ENCODE measurements at regions not wholly inside any gene's neighbourhood (a gene's known extent, or its start where the extent isn't known, plus 50 kb on each side); places are given as distances from the start of the nearest gene placed in this dataset.

DNA sequence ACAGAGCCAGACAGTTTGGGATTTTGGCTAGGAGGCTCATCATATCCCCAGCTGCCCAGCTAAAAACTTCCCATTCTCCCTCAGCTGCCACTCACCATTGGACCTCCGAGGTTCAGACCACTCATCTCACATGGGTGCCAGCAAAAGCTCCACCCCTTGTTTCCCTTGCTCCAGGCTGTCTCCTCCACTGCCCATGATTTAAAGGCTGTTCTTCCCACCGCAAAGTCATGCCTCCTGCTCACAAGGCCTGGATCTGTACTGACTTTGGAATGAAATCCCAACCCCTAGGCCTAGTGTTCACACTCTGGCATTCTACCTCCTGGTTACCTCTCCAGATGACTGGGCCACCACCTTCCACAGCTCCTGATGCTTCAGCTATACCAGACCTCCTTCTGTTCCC lies 142.2 kb upstream of the EOLA2 start:
- Histone ChIP-seq H3K4me3 (ENCODE audit: low read length in 2 of 2) (no peak overlapping the region), H3K36me3 (ENCODE audit: insufficient read depth, low read length) (no peaks in the 10 kb centered on the region), H3K4me1 (ENCODE audit: insufficient read depth, low read length) (no peaks in the 10 kb centered on the region), H3K27me3 (ENCODE audit: insufficient read depth, low read length) (no peaks in the 10 kb centered on the region), H3K27ac (ENCODE audit: low read depth, low read length) (no peak overlapping the region), H3K9me3 (ENCODE audit: control insufficient read depth in 1 of 2, low read length in 2 of 2) (no peaks in the 10 kb centered on the region)
- H3K36me3 Mint-ChIP-seq: no peaks in the 10 kb centered on the region
- intact Hi-C loops (cut with micrococcal nuclease): no loop called here
- no peaks in the 10 kb centered on the region for H3K9me3 Mint-ChIP-seq
- no peak overlapping the region for H3K4me3 Mint-ChIP-seq
- peaks cover 0 to 1% of the 10 kb centered on the region in 2 donors for H3K27me3 Mint-ChIP-seq
- DNase-seq: no peak
- ChIA-PET POLR2A (ENCODE audit: partially characterized antibody) (interaction anchor here (0.6 kb wide), 1 partner anchor 759 kb away, joined by 4 read pairs; no protein-coding TSS in a partner anchor), CTCF (ENCODE audit: partially characterized antibody) (no interaction called here)
- no peak overlapping the region for H3K27ac Mint-ChIP-seq
- H3K4me1 Mint-ChIP-seq: no peaks in the 10 kb centered on the region

DNA sequence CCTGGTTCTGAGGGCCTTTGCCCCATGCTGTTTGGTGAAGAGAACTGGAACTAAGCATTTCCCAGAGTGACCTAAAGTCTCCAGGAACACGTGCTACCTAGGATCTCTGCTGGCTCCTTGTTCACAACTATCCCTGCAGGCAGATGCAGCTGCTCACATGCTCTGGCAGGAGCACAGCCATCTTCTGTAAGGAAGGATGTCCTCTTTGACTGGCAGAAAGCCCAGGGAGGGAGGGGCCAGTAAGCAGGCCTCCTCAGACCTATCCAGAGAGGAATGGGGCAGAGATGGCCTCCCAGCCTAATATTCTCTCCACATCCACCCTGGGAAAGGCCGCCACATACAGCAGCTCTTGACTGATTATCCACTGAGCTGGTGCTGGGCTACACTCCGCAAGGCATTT lies 142.8 kb upstream of the EOLA2 start:
- Mint-ChIP-seq H3K27me3 (peaks cover 0 to 1% of the 10 kb centered on the region in 2 donors), H3K4me3 (no peak overlapping the region), H3K4me1 (no peaks in the 10 kb centered on the region), H3K36me3 (no peaks in the 10 kb centered on the region), H3K27ac (no peak overlapping the region), H3K9me3 (no peaks in the 10 kb centered on the region)
- no peak overlapping the region for H3K27ac ChIP-seq (ENCODE audit: low read depth, low read length)
- DNase-seq: no peak
- no peaks in the 10 kb centered on the region for H3K36me3 ChIP-seq (ENCODE audit: insufficient read depth, low read length)
- POLR2A ChIA-PET (ENCODE audit: partially characterized antibody): no interaction called here
- H3K4me3 ChIP-seq (ENCODE audit: low read length in 2 of 2): no peak overlapping the region
- CTCF ChIA-PET (ENCODE audit: partially characterized antibody): no interaction called here
- intact Hi-C loops (cut with micrococcal nuclease): no loop called here
- H3K27me3 ChIP-seq (ENCODE audit: insufficient read depth, low read length): no peaks in the 10 kb centered on the region
- H3K9me3 ChIP-seq (ENCODE audit: control insufficient read depth in 1 of 2, low read length in 2 of 2): no peaks in the 10 kb centered on the region
- H3K4me1 ChIP-seq (ENCODE audit: insufficient read depth, low read length): no peaks in the 10 kb centered on the region

DNA sequence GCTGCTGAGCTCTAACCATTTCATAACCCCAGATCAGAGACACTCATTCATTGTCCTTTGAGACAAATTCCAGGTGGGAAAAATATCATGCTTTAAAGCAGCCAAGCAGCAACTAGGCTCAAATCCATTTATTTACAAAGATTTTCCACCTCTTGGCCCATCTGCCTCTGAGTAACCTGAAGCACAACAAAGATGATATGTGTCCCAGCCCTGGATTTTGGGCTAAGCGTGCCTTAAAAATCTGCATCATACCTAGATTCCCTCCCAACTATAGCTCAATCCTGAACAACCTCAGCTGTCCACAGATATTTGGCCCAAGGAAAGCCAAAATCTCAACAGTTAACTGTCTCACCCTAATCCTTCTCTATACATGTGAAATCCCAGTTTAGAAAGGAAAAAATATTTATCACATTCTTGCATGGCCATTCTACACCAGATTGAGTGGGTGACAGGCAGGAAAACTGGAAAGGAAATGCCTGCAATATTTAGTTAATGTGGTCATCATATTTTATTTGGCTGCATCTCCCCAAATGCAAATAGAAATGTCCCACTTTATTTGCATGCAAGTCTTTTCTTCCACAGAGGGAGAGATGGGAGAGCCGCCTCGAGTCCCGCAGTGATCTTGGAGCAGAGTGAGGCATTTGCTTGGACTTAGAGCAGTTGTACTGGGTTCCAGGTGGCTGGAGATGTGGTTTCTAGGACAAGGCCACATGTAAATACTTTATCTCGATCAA lies 146.4 kb upstream of the EOLA2 start:
- H3K27me3 ChIP-seq (ENCODE audit: insufficient read depth, low read length): no peaks in the 10 kb centered on the region
- Mint-ChIP-seq H3K9me3 (no peaks in the 10 kb centered on the region), H3K4me3 (no peak overlapping the region), H3K4me1 (no peaks in the 10 kb centered on the region), H3K27ac (no peak overlapping the region), H3K36me3 (no peaks in the 10 kb centered on the region), H3K27me3 (peaks cover 0 to 1% of the 10 kb centered on the region in 2 donors)
- no peak overlapping the region for H3K4me3 ChIP-seq (ENCODE audit: low read length in 2 of 2)
- no peaks in the 10 kb centered on the region for H3K9me3 ChIP-seq (ENCODE audit: control insufficient read depth in 1 of 2, low read length in 2 of 2)
- ChIA-PET POLR2A (ENCODE audit: partially characterized antibody) (no interaction called here), CTCF (ENCODE audit: partially characterized antibody) (no interaction called here)
- no peak overlapping the region for H3K27ac ChIP-seq (ENCODE audit: low read depth, low read length)
- intact Hi-C loops (cut with micrococcal nuclease): no loop called here
- H3K36me3 ChIP-seq (ENCODE audit: insufficient read depth, low read length): no peaks in the 10 kb centered on the region
- no peak for DNase-seq
- H3K4me1 ChIP-seq (ENCODE audit: insufficient read depth, low read length): no peaks in the 10 kb centered on the region

DNA sequence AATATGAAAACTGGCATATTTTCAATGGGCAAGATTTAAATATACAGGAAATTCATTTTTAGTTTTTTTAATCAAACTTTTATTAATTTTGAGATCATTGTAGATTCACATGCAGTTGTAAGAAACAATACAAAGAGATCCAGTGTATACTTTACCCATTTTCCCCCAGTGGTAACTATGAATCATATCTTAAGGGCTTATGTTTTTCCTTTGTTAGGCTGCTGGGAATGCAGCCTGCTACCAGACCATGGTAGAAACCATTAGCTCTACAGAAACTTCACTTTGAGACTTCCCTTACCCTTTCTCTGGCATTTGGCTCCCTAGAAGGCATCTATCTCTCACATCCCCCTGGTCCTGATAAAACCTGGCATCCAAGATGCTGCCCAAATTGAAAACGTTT lies 147.6 kb upstream of the EOLA2 start:
- ChIA-PET CTCF (ENCODE audit: partially characterized antibody) (no interaction called here), POLR2A (ENCODE audit: partially characterized antibody) (no interaction called here)
- no peaks in the 10 kb centered on the region for H3K9me3 ChIP-seq (ENCODE audit: control insufficient read depth in 1 of 2, low read length in 2 of 2)
- Mint-ChIP-seq H3K4me3 (no peak overlapping the region), H3K27me3 (no peaks in the 10 kb centered on the region), H3K27ac (no peak overlapping the region), H3K4me1 (no peaks in the 10 kb centered on the region), H3K9me3 (no peaks in the 10 kb centered on the region), H3K36me3 (no peaks in the 10 kb centered on the region)
- H3K27ac ChIP-seq (ENCODE audit: low read depth, low read length): no peak overlapping the region
- H3K27me3 ChIP-seq (ENCODE audit: insufficient read depth, low read length): no peaks in the 10 kb centered on the region
- no peak for DNase-seq
- H3K36me3 ChIP-seq (ENCODE audit: insufficient read depth, low read length): no peaks in the 10 kb centered on the region
- intact Hi-C loops (cut with micrococcal nuclease): no loop called here
- H3K4me1 ChIP-seq (ENCODE audit: insufficient read depth, low read length): no peaks in the 10 kb centered on the region
- H3K4me3 ChIP-seq (ENCODE audit: low read length in 2 of 2): no peak overlapping the region

DNA sequence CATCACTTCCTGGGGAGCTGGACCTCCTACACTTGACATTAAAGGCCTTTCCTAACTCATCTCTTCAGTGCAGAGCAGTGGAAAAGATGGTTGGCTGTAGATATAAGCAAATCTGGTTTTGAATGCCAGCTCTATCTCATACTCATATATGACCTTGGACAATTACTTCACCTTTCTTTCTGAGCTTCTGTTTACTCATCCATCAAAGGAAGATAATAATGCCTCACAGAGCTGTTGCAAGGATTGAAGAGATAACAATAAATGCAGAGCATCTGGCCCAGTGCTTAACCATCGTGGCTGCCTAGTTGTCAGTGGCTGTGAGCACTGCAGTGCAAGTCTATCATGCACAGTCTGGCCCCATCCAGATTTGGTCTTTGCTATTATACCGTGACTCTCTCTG lies 148.1 kb upstream of the EOLA2 start:
- intact Hi-C loops (cut with micrococcal nuclease): no loop called here
- CTCF ChIA-PET (ENCODE audit: partially characterized antibody): no interaction called here
- H3K27me3 Mint-ChIP-seq: no peaks in the 10 kb centered on the region

DNA sequence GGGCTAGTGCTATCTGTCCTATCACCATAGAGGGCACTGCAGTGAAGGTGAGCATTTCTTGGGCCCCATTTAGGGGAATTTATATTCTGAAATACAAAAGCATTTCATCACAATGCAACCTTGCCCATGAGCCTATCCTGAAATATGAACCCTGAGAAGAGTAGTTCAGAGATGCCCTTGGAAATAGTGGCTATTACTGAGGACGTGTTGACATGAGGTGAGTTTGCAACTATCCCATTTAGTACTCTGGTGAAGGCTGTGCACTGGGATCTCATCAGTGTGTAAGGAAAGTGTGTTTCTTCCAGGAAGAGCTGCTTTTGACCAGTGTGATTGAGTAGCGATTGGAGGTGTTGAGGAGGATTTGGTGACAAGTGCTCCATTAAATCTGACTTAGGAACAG lies 149.3 kb upstream of the EOLA2 start:
- Mint-ChIP-seq H3K4me1 (no peaks in the 10 kb centered on the region), H3K27ac (no peak overlapping the region), H3K4me3 (no peak overlapping the region), H3K36me3 (no peaks in the 10 kb centered on the region), H3K27me3 (no peaks in the 10 kb centered on the region), H3K9me3 (no peaks in the 10 kb centered on the region)
- no peaks in the 10 kb centered on the region for H3K4me1 ChIP-seq (ENCODE audit: insufficient read depth, low read length)
- no peaks in the 10 kb centered on the region for H3K27me3 ChIP-seq (ENCODE audit: insufficient read depth, low read length)
- no peak for DNase-seq
- H3K9me3 ChIP-seq (ENCODE audit: control insufficient read depth in 1 of 2, low read length in 2 of 2): no peaks in the 10 kb centered on the region
- intact Hi-C loops (cut with micrococcal nuclease): no loop called here
- no peak overlapping the region for H3K27ac ChIP-seq (ENCODE audit: low read depth, low read length)
- H3K36me3 ChIP-seq (ENCODE audit: insufficient read depth, low read length): no peaks in the 10 kb centered on the region
- CTCF ChIA-PET (ENCODE audit: partially characterized antibody): no interaction called here
- POLR2A ChIA-PET (ENCODE audit: partially characterized antibody): no interaction called here
- no peak overlapping the region for H3K4me3 ChIP-seq (ENCODE audit: low read length in 2 of 2)

More for the DNA sequence above, 148.1 kb upstream of the EOLA2 start:
- no peaks in the 10 kb centered on the region for H3K27me3 ChIP-seq (ENCODE audit: insufficient read depth, low read length)
- H3K27ac Mint-ChIP-seq: no peak overlapping the region
- no peak for DNase-seq
- H3K9me3 Mint-ChIP-seq: no peaks in the 10 kb centered on the region
- no peaks in the 10 kb centered on the region for H3K4me1 ChIP-seq (ENCODE audit: insufficient read depth, low read length)
- no peak overlapping the region for H3K27ac ChIP-seq (ENCODE audit: low read depth, low read length)
- POLR2A ChIA-PET (ENCODE audit: partially characterized antibody): no interaction called here
- H3K4me1 Mint-ChIP-seq: no peaks in the 10 kb centered on the region
- H3K4me3 Mint-ChIP-seq: no peak overlapping the region
- no peaks in the 10 kb centered on the region for H3K36me3 Mint-ChIP-seq
- no peaks in the 10 kb centered on the region for H3K9me3 ChIP-seq (ENCODE audit: control insufficient read depth in 1 of 2, low read length in 2 of 2)
- H3K36me3 ChIP-seq (ENCODE audit: insufficient read depth, low read length): no peaks in the 10 kb centered on the region
- H3K4me3 ChIP-seq (ENCODE audit: low read length in 2 of 2): no peak overlapping the region

DNA sequence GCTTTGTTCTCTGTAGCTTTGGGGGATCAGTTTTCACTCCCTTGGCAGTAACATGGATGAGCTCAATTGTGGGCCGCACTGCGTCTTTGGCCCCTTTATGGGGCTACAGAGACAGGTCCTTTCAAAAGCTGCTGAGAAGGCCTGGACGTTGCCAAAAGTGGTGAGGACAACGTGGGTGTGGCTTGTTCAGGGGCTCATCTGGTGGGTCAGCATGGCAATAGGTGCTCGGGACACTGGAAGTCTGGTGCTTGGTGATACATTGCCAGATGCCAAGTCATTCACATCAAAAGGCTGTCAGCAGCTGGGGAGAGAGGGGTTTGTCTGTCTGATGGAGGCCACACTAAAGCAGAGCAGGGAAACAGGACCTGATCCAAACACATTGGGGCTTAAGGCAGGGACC lies 149.8 kb upstream of the EOLA2 start:
- Mint-ChIP-seq H3K27ac (peak overlapping the region in 1 of 7 donors; percentile 61), H3K4me1 (no peaks in the 10 kb centered on the region), H3K4me3 (no peak overlapping the region), H3K36me3 (no peaks in the 10 kb centered on the region), H3K27me3 (no peaks in the 10 kb centered on the region), H3K9me3 (peaks cover 0 to under 1% (median 0%) of the 10 kb centered on the region in 8 donors)
- ChIA-PET CTCF (ENCODE audit: partially characterized antibody) (no interaction called here), POLR2A (ENCODE audit: partially characterized antibody) (no interaction called here)
- no peak for DNase-seq
- no peaks in the 10 kb centered on the region for H3K9me3 ChIP-seq (ENCODE audit: control insufficient read depth in 1 of 2, low read length in 2 of 2)
- H3K27me3 ChIP-seq (ENCODE audit: insufficient read depth, low read length): no peaks in the 10 kb centered on the region
- H3K27ac ChIP-seq (ENCODE audit: low read depth, low read length): no peak overlapping the region
- no peaks in the 10 kb centered on the region for H3K4me1 ChIP-seq (ENCODE audit: insufficient read depth, low read length)
- H3K36me3 ChIP-seq (ENCODE audit: insufficient read depth, low read length): no peaks in the 10 kb centered on the region
- no peak overlapping the region for H3K4me3 ChIP-seq (ENCODE audit: low read length in 2 of 2)
- intact Hi-C loops (cut with micrococcal nuclease): no loop called here
